GM21526 (cell line): ENCODE measurements at regions not wholly inside any gene's neighbourhood (a gene's known extent, or its start where the extent isn't known, plus 50 kb on each side); places are given as distances from the start of the nearest gene placed in this dataset.

Experiments
- ATAC-seq: cut with Tn5 transposase; IDR thresholded peaks from one replicate; pipeline ENCODE4 v1.9.1; 2021; ENCODE audit warnings: moderate library complexity; ENCODE audit not compliant: unreplicated experiment, low FRiP score

DNA sequence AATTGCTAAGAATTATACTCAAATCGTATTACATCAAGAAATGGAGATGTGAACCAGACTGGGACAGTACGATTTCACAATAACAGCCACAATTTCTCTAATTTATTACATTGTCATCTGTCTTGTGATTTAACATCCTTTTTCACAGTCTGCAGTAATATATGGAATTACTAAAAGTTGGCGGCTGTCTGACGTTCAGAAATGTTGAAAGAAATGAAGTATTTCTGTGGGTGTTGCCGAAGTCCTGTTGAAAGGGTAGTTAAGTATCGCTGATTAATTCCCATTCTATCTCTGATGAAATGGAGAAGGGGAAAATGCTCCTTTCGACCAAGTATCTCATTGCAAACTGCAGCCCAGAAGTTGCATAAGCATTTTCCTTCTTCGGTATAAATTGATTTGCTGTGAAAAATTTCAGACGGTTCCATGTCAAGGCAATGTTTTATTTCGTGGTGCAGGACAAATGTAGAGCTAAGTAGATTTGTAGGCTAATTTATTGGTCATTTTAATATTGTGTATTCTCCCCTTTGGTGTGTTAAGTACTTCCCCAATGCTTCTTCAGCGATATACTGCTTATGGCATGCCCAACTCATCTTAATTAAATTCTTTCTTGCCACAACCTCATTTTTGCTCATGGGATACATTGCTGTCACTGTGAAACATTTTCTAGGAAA is 775.2 kb upstream of the RBFOX1 start:
- no peak for ATAC-seq

DNA sequence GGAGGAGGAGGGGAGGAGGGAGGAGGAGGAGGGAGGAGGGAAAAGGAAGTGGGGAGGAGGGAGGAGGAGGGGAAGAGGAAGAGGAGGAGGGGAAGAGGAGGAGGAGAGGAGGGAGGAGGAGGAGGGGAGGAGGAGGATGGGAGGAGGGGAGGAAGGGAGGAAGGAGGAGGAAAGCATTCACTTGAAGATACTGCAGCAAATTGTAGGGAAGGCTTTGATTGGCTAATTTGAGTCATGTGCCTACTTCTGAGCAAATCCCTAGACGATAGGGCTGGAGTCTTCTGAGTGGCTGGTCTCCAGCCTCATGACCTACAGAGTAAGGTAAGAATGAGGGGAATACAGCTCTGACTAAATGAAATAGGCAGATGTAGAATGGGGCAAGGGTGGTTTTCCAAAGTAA is 783.2 kb upstream of the RBFOX1 start:
- no peak for ATAC-seq

GRCh38 chr16:6548507-6548906 is 784.1 kb upstream of the RBFOX1 start:
- ATAC-seq, result no peak

DNA sequence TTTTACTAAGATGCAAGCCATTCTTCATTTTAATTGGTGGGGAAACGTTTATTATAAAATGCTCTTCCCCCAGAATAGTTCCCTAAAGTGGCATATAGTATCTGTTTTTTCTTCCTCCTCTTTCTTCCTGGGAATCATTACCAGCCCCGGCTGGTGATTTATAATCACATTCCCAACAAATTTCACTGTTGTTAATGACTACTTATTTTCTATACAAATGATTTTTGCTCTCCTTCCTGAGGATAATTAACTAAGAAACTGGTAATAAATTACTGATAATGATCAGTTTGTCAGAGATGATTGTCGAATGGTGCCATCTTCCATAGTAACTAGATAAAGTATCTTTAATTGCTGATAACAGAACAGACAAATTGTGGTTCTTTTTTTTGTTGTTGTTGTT is 785.5 kb upstream of the RBFOX1 start:
- ATAC-seq, result no peak

- ATAC-seq, result no peak
Measured at GRCh38 chr16:6545329-6545728, 787.3 kb upstream of the RBFOX1 start.

DNA sequence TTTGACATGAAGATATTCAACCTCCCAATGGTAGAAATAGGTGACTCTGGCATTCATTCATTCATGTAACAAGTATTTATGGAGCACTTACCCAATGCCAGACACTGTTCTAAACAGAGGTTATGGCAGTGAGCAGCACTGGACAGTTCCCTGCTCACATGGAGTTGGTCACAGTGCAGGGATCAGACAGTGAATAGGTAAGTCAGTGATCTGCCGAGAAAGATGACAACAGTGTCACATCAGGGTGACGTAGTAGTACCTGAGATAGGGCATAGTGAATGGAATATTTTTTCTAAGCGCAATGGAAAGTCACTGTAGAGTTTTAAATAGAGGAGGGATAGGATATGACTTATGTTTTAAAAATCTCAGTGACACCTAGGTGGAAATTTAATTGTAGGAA is 791.4 kb upstream of the RBFOX1 start:
- no peak for ATAC-seq

GRCh38 chr16:6536411-6536810 is 796.2 kb upstream of the RBFOX1 start:
- ATAC-seq, result no peak

DNA sequence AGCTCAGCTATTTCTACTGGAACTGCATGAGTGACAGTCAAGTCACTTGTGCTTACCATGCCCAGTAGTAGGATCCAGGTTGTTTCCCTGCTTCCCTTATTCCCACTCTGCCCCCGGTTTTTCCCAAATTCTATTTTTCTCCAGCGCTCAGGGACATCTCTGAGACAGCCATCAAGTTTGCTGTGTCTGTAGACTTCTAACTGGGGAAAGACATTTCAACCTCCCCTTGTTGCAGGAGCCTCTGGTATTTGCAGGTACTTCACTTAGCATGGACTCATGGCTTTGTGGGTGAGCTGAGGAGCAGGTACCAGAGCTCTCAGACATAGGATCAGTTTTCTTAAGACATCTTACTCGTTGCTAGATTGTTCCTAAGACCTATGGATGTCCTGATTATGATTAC is 801.6 kb upstream of the RBFOX1 start:
- no peak for ATAC-seq

DNA sequence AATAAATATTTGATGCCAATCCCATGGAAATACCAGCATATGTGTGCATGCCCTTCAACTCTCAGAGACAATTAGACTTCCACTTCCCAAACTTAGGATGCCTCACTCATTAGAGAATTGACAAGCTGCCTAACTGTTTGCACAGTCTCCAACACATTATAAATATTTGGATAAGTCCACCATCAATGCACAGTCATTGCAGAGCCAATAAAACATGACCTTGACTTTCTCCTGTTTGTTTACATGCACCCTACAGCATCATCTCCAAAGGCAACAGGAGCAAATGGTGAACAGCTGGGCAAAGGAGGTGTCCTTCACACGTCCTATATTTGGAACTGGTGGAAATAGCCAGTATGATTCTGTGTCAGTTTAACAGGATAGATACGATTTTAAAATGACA is 804.4 kb upstream of the RBFOX1 start:
- ATAC-seq, result no peak

- no peak for ATAC-seq
Measured at GRCh38 chr16:6527646-6528045, 805.0 kb upstream of the RBFOX1 start.

DNA sequence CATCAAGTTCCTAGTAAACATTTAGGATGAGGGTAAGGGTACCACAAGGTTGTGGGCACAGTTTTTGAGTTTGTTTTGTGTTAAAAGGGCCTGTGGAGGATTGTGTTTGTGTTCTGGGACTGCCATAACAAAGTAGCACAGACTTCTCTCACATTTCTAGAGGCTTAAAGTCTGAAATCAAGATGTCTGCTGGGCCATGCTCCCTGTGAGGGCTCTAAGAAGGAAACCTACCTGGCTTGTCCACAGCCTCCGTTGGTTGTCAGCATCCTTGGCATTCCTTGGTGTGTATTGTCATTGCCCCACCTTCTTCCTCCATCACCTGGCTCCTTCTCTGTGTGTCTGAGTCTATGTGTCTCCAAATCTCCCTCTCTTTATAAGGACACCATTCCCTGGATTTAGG is 808.1 kb upstream of the RBFOX1 start:
- no peak for ATAC-seq

- ATAC-seq, result no peak
Measured at GRCh38 chr16:6517020-6517720, 815.5 kb upstream of the RBFOX1 start.

GRCh38 chr16:6512512-6512911 is 820.1 kb upstream of the RBFOX1 start:
- no peak for ATAC-seq

- no peak for ATAC-seq
Measured at GRCh38 chr16:6510261-6510660, 822.4 kb upstream of the RBFOX1 start.

GRCh38 chr16:6499413-6499812 is 833.2 kb upstream of the RBFOX1 start:
- ATAC-seq, result no peak

DNA sequence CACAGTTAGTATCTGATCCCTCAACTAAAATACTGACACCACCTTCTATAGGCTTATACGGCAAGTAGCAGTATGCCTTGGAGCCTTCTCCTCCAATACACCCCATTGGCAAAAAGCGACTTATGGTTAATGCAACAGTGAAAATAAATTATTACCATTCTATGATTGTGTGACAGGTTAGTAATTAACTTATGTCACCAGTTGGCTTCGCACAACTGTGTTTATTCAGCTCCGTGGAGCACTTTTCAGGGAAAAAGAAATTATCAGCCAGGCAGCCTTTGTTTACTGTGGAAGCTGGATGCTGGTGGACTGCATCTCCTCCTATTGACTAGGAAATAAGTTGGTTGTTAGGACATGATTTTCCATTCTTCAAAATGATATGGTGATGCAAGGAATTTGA is 833.8 kb upstream of the RBFOX1 start:
- no peak for ATAC-seq

DNA sequence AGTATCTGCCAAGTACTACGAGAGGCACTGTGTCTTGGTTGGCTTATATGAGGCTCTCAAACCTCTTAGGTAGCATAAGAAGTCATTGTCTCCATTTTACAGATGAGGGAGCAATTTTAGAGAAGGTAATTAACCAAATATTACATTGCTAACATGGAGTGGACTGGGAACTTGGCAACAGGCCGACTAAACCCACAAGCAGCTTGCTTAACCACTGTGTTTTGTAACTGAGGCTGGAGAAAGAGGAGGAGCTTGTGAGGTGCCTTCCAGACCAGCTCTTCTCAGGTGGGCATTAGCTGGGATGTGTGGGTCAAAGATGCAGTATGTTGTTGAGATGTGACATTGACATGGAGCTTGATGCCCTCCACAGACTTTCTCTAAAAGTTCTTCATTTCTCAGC is 835.6 kb upstream of the RBFOX1 start:
- no peak for ATAC-seq

- ATAC-seq, result no peak
Measured at GRCh38 chr16:6495486-6496210, 837.0 kb upstream of the RBFOX1 start.

GRCh38 chr16:6494716-6495115 is 837.9 kb upstream of the RBFOX1 start:
- ATAC-seq, result no peak

- ATAC-seq, result no peak
Measured at GRCh38 chr16:6493555-6493954, 839.1 kb upstream of the RBFOX1 start.

GRCh38 chr16:6492742-6493141 is 839.9 kb upstream of the RBFOX1 start:
- no peak for ATAC-seq

DNA sequence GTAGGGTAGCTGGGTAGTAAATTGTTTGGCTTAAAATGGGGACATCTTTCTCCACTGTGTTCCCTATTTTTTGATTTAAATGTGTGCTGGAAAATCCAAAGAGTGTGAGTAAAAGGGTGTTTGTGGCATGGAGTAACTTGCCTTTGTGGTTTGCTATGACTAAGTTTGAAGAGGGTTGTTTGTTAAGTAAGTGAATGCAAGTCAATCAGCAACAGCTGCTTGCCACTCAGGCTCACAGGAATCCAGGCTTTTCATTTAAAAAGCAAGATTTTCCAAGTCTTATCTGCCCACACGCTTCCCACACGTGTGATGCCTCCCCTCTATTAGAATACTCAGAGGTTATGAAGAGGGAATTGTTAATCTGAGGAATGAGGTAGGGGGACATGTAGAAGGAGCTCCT is 847.7 kb upstream of the RBFOX1 start:
- no peak for ATAC-seq
